Fibroblast of the conjunctiva (primary cell): ENCODE measurements at regions not wholly inside any gene's neighbourhood (a gene's known extent, or its start where the extent isn't known, plus 50 kb on each side); places are given as distances from the start of the nearest gene placed in this dataset.

ENCODE experiments used
- DNase-seq: peaks from one replicate; pipeline ENCODE4 v3.0.0-alpha.2; 2010; ENCODE audit warnings: low read depth

GRCh38 chr20:24334830-24335229, 134.6 kb upstream of the SYNDIG1 start:
- DNase-seq: no peak

DNA sequence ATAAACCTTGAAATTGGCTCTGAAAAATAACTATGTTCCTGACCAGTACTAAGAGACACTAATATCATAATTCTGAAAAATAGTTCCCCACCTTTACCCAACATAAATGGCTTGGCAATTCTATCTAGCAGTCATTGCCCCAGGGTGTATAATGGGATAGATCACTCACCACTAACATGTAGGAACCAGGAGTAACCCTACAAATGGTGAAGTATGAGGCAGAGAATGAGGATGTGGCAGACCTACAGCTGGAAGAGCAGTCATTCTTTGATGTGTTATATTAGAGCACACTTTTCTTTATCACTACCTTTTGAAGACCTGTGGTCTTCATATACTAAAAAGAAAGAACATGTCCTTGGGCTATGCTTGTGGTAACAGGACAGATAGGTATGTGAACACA, 136.5 kb upstream of the SYNDIG1 start:
- no peak for DNase-seq

- DNase-seq: no peak
Measured at GRCh38 chr20:24331939-24332338, 137.5 kb upstream of the SYNDIG1 start.

DNA sequence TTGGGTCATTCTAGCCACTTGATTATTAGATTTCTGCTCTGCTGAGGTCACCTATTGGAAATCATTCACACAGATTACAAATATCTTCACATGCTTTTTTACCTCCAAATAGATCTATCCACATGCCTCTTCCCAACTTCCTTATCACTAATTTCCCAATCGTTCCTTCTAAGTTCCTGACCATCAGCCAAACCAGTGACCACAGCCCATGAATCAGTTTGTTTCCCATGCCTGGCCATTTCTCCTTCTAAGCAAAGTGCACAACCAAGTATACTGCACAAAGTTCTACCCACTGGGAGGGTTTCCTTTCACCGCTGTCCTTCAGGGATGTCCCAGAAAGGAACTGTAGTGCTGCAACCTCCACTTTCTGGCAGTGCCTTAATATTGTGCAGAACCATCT, 140.5 kb upstream of the SYNDIG1 start:
- DNase-seq: no peak

- no peak for DNase-seq
Measured at GRCh38 chr20:24321973-24322372, 147.5 kb upstream of the SYNDIG1 start.

- DNase-seq: no peak
Measured at GRCh38 chr20:24318569-24319352, 150.7 kb upstream of the SYNDIG1 start.

DNA sequence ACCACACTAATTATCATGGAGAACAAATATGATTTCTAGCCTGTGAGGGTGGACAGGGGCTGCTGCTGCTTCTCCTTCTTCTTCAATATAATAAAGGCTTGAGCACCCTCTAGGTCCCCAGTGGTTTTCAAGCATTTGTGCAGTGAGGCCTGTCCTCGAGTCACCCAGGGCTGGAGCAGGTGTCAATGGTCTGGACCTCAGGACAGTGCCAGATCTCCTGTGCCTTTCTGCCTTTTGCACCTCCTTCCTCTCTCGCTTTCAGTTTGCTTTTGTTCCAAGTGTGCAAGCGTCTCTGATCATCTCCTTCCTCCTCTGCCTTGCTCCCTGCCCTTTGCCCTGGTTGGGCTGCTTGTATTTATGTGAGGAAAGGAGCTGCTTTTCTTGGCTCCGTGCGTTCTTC, 152.2 kb upstream of the SYNDIG1 start:
- DNase-seq: no peak

DNA sequence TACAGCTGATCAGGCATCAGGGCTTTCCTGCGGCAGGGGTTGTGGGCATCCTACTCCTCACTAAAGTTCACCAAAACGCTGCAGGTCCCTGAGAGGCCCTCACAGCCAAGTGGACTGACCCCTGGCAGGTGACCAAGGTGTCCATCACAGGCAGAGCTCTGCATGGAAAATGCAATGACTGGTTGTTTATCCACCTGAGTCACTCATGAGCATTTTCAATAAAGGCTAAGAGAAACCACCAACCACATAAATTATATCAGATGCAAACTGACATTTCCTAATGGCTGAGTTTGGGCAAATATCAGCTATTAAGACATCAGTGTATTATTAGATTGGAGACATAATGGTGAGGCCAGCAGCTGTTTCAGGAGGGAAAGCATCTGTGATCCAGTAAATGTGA, 152.7 kb upstream of the SYNDIG1 start:
- no peak for DNase-seq

GRCh38 chr20:24314053-24314452, 155.4 kb upstream of the SYNDIG1 start:
- no peak for DNase-seq

GRCh38 chr20:24309596-24309995, 159.8 kb upstream of the SYNDIG1 start:
- no peak for DNase-seq

DNA sequence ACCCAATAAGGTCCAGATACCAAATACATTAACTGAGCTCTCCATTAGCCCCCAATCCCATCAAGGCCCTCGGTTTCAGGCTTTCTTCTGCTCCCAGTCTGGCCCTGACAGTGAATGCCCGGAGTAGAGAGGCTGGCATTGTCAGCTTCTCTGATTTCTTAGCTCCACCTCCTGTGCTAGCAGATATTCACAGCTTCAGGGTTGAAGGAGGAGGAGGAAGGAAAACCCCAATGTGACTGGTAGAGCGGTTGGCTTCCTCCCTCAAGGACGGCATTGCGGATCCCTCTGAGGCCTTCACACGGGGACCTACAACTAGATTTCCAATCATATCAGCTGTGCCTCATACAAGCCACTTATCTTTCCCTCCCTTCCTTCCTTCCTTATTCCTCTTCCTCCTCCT, 164.1 kb upstream of the SYNDIG1 start:
- no peak for DNase-seq

GRCh38 chr20:24304291-24304690, 165.1 kb upstream of the SYNDIG1 start:
- no peak for DNase-seq

DNA sequence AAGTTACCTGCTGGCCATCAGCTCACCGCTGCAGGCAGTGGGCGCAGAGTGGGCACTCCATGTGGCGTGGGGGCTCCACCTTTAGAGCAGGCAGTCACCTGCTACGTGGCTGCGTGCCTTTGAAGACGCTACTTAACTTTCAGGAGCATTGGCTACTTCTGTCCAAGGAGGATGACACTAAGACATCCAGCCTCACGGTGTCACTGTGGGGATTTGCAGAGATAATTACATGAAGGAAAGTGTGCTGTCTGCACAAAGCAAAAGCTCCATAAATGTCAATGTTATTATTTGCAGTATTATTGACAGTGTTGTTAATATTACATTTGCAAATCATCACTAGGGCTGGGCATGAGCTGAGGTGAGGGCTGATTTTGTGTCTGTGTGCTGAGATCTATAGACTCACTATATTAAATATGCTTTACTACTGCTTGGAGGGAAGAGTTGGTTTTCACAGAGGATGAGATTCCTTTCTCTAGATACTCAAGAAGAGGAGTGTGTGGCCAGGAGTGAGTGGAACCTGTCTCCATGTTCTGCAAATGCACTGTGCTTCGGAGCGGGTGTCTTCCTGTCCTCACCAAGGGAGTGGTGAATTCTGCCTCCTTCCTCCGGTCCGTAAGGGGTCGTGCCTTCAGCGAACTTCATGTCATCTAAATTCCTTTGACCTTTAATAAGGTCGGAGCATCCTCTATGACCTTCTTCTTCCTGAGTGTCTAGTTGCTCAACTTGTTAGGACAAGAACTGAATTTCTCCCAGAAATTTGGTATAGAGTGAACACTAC, 165.8 kb upstream of the SYNDIG1 start:
- DNase-seq: no peak

- DNase-seq: no peak
Measured at GRCh38 chr20:24297993-24298392, 171.4 kb upstream of the SYNDIG1 start.

GRCh38 chr20:24296477-24297261, 172.8 kb upstream of the SYNDIG1 start:
- DNase-seq: no peak

DNA sequence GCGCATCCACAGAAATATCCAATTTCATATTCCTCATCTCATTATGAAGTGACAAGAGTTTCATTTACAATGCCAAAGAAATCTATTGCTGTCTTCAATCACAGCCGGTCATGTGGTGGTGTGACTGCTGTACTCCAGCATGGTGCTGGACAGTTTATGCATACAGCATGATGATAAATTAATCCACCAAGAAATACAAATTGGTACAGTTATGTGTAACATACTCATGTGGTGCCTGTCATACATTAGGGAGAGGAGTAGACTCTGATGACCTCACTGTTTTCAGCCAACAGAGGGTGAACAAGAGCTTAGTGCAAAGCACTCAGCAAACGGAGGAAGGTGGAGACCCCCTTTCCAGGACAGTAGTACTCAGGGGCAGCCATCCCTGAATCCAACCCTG, 178.4 kb upstream of the SYNDIG1 start:
- no peak for DNase-seq

GRCh38 chr20:24289737-24290481, 179.5 kb upstream of the SYNDIG1 start:
- no peak for DNase-seq

DNA sequence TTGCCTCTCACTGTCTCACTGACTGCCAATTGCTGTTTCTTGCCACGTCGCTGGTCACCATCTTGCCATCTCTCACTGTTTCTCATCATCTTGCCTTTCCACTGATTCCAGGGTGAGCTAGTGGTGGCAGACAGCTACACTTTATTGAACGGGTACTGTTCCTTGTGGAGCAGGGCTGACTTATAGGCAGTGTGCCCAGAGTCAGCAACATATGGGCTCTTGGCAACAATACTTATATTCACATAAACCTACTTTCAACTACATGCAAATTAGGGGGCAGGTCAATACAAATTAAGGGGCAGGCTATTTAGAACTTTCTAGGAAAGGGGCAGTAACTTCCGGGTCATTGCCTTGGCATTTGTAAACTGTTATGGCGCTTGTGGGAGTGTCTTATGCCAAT, 186.2 kb upstream of the SYNDIG1 start:
- DNase-seq: no peak

DNA sequence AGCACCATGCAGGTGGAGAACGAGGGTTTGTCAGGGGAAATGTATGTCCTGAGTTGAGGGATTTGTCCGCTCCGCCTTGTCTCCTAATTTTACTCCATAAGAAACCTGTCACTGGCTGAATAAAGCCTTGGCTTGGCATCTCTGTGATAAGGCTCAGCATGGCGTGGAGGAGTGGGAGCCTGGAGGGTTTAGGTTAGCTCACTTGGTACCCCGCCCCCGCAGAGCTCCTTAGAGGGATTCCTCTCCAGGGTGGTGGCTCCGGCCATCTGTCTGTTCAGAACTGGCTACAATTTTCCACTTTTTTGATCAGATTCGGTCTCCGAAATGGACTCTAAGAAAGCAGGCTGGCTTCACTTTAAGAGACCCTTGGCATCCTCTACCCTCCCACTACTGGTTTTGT, 192.2 kb upstream of the SYNDIG1 start:
- DNase-seq: no peak

DNA sequence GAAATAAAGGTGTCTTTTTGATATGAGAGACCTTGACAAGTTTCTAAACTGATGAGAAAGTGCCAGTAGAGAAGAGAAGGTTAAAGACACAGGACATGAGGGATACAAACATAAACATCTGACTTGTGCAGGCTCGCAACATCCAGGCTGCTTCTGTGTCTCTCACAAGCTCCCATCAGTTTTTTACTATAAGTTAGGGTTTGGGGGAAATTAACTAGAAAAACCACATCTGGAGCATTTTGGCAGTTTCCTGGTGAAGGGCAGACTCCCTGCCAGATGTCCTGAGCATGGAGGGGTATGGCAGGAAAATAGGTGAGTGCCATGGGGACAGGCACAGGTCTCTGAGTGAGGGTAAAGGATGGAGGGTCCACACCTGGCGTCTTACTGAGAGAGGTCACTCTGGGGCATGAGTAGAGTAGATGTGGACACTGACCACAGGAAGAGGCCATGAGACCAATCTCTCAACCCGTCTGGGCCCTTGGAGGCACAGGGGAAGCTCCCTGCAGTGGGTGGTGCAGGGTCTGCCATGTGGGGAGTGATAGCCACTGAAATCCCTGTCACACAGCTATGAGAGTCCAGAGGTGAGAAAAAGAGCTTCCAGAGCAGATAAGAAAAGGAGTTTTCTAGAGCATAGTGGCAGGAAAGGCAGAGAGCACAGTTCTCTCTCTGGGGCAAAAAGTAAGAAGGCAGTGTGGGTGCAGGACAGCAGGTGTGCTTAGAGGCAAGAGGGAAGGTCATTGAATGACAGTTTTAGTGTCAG, 193.3 kb upstream of the SYNDIG1 start:
- no peak for DNase-seq

DNA sequence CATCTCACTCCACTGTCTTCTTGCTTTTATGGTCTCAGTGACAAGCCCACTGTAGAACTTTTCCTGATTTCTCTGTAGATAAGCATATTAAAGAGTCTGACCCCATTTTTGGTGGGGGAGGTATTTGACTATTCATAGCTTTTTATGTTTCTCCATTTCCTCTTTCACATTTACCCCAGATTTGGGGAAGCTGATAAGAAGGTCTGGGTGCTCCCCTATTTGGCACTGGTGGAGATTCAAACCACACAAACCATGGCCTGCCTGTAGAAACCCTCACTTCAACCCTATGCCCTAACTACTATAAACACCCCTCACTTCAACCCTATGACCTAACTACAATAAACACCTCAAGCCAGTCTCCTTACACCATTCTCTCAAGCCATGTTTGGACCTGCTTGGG, 196.2 kb upstream of the SYNDIG1 start:
- DNase-seq: no peak
